GM18508 (cell line): ENCODE measurements at regions not wholly inside any gene's neighbourhood (a gene's known extent, or its start where the extent isn't known, plus 50 kb on each side); places are given as distances from the start of the nearest gene placed in this dataset.
"Not testable (repeated sequence)": the region's sequence is repeated elsewhere in the genome, so short reads cannot be mapped to it uniquely, and the experiment has no call there.

Source experiments
- ATAC-seq: cut with Tn5 transposase; IDR thresholded peaks from one replicate; pipeline ENCODE4 v1.9.1; 2021; ENCODE audit warnings: moderate number of reproducible peaks; ENCODE audit not compliant: insufficient read depth, unreplicated experiment

DNA sequence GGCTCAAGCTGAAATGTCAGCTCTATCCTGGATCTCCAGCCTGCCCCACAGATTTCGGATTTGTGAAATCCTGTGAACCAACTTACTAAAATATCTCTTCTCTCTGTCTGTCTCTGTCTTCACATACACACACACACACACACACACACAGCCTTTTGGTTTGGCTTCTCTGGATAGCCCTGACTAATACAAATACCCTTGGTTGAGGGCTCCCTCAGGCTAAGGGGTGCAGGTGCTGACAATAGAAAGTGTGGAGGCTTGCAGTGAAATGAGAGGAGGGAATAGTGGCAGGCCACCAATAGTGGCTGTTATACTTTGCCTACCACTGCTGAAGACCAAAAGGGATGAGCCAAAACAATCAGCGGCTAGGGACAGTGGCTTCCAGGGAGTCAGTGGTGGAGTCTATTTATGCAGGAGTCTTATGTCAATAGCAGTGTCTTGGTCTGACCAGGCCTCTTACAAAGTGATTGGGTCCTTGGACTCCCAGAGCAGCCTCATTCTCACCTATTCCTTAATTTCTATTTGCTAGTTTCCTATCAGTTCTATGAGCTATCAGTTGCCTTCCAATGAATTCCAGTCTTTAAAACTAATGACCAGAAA lies 93.2 kb upstream of the GAS1 start:
- ATAC-seq, result no peak

DNA sequence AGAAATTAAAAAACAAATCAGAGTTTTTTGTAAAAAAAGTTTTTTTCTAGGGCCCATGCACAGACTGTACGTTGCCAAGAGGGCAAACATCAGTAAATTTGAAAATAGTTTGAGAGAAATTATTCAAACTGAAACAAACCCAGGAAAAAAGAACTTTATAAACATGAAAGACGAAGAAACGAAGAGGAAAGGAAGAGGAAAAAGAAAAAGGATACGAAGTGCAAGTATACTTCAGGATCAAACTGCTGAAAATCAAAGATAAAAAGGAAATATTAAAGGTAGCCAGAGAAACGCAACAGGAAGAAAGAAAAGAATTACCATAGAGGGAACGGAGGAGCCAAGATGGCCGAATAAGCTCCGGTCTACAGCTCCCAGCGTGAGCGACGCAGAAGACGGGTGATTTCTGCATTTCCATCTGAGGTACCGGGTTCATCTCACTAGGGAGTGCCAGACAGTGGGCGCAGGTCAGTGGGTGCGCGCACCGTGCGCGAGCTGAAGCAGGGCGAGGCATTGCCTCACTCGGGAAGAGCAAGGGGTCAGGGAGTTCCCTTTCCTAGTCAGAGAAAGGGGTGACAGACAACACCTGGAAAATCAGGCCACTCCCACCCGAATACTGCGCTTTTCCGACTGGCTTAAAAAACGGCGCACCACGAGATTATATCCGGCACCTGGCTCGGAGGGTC lies 94.4 kb upstream of the GAS1 start:
- ATAC-seq, result not testable (repeated sequence)

DNA sequence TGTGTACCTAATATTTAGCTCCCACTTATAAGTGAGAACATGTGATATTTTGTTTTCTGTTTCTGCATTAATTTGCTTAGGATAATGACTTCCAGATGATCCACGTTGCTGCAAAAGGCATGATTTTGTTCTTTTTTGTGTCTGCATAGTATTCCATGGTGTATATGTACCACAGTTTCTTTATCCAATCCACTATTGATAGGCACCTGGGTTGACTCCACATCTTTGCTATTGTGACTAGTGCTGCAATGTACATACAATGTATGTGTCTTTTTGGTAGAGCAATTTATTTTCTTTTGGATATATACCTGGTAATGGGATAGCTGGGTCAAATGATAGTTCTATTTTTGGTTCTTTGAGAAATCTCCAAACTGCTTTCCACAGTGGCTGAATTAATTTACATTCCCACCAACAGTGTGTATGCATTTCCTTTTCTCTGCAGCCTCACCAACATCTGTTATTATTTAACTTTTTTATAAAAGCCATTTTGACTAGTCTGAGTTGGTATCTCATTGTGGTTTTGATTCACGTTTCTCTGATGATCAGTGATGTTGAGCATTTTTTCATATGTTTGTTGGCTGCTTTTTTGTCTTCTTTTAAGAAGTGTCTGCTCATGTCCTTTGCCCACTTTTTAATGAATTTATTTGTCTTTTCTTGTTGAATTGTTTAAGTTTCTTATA lies 102.8 kb upstream of the GAS1 start:
- not testable (repeated sequence) for ATAC-seq

DNA sequence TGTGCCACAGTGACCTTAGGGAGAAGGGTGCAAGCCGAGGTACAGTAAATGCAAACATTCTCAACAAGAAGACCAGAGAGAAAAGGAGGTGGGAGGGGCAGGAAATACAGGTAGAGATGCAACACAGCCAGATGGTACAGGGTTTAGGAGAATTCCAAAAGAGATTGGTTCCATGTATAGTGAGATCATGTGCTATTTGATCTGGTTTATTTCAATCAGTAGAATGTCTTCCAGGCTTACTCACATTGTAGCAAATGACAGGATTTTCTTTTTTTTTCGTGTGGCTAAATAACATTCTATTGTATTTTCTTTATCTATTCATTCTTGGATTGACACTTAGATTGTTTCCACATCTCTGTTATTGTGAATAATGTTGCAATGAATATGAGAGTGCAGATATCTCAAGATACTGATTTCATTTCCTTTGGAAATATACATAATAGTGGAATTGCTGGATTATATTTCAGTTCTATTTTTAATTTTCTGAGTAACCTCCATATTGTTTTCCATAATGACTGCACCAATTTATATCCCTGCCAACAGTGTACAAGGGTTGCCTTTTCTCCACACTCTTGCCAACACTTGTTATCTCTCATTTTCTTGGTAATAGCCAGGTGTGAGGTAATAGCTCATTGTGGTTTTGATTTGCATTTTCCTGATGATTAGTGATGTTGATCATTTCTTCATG lies 107.8 kb upstream of the GAS1 start:
- ATAC-seq, result no peak

DNA sequence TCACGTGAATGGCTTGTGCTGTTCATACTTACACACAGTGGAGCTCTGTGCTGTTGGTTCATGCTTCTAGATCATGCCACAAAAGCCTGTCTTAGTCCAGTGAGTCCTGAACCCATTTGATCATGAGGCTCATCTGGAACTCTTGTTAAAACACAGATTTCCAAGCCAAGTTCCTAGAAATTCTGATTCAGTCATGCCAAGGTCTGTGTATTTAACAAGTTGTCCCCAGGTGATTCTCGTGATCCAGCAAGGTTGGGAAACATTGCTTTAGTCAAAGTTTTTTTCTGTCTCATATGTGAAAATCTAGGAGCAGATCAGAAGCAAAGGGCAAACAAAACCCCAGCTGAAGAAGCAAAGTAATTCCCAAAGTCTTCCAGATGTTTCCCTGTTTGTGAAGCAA lies 112.5 kb upstream of the GAS1 start:
- ATAC-seq, result no peak

DNA sequence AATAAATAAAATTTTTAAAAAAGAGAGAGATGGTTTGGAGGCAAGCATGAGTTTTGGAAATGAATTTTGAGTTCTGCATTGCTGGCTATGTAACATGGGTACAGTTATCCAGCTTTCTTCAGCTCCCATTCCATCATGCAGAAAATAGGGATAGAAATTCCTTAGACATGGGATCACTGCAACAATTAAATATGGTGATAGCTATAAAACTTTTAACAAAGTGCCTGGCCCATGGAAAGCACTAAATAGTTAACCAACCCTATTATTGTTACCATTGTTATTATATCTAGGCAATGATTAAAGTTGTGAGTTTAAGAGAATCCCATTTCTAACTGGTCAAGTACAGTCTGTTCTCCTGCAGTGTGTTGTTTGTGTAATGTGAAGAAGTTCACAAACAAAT lies 115.4 kb upstream of the GAS1 start:
- ATAC-seq, result no peak

DNA sequence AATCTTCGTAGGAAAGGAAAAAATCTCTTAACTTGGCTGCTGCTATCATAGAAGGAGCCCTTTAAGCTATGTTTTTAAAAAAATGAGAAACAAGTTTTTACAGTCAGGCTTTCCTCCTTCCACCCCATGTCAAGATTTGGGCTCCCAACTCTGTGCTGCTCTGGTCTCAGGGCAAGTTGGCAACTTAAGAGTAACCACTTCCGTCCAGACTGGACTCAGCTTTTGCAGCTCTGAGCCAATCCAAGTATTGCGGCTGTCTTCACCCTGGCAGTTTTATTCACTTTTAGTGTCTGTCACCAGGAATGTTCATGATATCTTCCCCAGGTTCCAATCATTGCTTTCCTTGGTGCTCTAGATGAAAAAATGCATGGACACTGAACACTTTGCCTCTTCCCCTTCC lies 115.9 kb upstream of the GAS1 start:
- no peak for ATAC-seq

DNA sequence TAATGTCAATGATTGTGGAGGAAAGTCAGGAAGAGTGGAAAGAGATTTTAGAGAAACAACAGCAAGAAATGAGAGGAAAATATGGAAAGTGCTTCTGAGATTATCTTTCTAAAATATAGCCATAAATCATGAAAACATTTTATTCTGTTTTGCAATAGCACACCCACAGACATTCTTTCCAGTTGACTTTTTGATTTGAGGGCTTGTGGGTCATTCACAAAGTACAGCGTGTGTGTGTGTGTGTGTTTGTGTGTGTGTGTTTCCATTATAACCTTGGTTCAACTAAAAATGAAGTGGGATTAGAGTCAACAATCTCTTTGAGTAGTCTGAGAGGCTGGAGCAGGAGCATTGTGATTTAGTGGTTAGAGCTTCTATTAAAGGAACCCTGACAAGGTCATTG lies 116.6 kb upstream of the GAS1 start:
- no peak for ATAC-seq

DNA sequence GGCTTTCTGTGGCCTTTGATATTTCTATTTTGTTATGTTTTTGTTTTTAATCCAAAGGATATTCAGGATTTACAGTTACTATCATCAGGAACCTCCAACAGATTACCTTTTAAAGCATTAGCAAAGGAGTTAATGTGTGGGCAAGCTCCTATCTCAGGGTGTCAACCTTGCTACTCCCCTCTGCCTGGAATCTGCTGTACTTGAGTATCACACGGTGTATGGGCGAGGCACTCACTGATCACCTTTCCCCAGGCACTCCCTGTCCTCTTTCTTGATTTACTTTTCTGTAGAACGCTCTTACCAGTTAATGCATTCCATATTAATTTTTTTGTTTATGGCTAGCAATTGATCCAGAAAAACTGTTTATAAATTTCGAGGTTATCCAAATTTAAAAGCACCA lies 117.0 kb upstream of the GAS1 start:
- no peak for ATAC-seq

DNA sequence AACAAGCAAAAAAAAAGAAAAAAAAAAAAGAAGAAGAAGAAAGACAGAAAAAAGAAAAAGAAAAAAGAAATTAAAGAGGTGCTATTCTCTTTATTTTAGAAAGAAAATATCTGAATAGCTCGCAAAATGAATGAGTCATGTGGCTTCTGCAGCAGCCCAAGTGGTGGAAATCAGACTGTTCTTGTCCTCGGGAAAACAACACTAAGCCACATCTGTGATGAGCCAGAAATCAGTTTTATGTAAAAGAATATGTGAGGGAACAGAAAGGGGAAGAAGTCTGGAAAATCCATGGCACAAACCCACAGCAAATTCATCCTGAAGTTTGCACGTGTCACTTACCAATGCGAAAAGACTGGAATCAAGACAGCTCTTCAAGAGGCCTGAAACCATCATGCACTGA lies 118.7 kb upstream of the GAS1 start:
- no peak for ATAC-seq

DNA sequence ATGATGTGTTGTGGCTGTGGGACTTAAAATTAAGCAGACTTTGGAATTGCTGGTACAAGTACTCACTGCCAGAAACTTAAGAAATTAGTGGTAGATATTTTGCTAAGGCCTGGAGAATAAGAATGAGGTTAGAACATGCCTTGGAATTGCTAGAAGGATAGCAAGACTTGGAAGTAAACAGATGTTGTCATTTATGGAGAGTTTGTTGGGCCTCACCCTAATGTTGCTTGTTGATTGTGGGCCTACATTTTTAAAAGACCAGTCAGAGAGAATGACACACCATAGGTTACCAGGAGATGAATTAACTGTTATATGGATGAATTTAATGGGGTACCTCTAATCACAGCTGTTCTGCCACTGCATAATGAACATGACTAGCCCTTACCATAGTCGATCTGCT lies 120.1 kb upstream of the GAS1 start:
- no peak for ATAC-seq

DNA sequence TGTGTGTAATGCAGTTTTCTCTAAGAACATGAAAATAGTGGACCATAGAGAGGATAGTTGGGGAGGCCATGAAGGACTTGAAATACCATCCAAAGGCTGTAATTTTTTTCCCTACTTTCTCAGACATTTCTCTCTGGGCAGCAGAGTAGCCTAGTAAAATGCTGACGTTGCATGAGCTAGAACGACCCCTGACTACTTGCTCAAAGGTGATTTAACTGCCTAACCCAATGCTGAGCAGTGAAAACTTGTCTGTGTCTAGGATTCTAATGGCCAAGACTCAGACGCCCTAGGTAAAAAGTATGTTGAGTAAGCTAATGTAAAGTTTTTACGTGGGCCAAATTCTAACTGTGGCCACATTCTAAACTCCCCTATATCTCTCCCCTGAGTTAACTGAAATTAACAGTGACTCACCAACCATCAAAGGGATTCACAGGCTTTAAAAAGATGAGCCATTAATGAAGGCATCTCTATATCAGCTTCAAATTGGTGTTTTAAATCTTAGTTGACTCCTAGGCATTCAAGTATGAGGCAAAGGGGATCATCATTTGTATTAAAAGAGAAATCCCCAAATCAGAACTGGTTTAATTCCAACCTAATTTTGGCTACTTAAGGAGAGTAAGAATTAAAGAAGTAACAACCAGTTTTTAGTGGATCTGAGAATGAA lies 121.0 kb upstream of the GAS1 start:
- ATAC-seq, result no peak

DNA sequence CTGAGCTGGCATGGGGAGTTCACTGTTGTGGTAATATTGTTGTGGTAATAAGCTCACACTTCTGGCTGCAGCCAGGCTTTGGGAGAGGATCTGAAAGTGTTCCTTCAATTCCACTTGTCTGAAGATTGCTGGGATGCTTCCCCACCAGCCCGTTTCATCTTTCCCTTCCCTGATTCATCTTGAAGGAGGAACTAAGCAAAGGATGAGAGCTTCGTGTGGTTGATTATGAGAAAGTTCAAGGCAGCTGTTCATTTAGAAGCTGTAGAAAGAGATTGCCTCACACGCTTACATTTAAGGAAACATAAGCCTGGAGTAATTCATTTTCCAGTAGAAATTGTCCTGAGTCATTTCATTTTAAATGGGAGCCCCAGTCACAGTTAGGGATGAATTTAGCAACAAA lies 122.4 kb upstream of the GAS1 start:
- ATAC-seq, result no peak

DNA sequence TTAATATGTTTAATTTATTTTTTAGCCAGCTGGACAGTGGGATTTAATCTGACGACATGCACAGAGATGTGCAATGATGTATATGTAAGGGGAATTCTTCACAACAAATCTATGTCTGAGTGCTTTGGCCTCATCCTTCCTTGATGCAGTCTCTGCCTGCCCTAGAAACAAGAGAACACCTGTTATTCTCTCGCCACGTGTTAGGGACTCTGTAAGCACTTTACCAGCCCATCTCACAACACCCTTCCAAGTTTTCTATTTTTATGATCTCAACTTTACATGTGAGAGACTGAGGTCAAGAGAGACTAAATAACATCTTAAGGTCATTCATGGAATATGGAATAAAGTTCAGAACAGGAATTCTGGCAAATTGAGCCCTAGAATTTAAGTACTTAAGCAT lies 123.0 kb upstream of the GAS1 start:
- ATAC-seq, result no peak

DNA sequence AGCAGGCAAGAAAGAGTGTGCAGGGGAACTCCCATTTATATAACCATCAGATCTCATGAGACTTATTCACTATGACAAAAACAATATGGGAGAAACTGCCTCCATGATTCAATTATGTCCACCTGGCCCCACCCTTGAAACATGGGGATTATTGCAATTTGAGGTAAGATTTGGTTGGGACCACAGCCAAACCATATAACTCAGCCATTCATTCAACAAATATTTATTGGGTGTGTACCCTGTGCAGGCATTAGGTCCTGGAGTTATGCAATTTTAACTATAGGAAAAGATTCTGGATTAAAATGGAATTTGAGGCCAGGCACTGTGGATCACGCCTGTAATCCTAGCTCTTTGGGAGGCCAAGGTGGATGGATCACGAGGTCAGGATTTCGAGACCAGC lies 124.2 kb upstream of the GAS1 start:
- no peak for ATAC-seq

DNA sequence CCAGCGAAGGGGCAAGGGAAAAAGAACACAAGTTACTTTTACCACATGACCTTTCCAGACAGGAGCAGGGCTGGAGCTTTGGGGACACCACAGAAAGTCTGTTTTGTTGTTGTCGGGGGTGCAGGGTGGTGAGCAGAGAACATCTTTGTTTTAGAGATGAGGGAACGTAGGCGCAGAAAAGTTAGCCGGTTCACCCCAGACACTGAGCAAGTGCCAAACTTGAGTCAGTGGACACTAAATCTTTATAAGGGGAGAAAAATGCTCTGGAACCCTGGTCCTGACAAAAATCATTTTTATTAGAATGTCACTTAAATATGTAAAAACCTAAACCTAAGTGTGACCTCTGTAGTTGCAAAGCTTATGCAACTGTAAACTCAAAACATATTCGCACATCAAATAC lies 126.4 kb upstream of the GAS1 start:
- ATAC-seq, result no peak

DNA sequence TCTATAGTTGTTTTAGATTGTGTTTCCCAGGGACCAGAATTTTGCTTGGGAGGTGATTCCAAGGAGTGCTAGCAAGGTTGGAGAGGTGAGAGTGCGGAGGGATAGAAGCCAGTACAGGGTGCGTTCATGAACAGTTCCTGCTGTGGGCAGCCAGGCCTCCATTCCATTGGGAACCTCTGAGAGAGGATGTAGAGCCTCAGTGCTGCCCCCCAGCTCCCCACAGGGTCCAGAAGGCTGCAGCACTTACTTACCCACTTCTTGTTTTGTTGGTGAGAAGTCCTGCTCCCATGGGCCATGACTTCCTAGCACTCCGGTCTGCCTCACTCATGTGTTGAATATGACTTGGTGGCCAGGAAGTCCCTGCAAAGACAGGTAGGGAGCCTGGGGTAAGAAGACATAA lies 128.2 kb upstream of the GAS1 start:
- ATAC-seq, result no peak

DNA sequence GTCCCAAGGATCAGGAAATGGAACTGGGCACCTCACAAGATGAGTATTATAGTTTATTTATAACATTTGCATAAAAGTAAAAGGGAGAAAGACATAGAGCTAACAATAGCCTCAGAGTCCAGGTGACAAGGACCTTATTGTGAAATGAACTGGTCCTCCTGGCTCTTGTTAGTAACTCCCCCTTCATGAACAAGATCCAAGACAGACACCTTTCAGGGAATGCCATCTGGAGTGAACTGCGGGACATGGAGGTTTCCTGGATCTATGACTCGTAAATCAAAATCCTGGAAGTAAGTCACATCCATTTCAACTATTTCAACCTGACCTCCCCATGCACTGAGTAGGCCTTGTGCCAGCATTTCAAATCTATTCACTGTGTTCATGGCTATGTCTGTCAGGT lies 129.5 kb upstream of the GAS1 start:
- ATAC-seq, result no peak

DNA sequence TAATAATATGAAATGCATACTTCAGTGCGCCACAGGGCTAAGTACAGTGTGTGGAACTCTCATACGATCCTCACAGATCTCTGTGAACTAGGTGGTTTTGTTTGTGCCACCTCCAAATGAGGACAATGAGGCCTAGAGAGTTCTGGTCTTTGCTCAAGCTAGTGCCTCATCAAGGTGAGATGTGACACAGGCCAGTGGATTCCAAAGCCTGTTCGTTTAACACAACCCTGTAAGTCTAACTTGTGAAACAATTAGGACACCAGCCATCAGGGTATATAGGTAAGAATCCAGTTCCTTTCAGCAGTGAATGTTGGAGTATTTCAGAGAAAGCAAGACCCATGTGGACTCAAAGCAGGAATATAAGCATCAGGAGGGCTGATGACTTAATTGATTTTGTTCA lies 130.7 kb upstream of the GAS1 start:
- ATAC-seq, result no peak

DNA sequence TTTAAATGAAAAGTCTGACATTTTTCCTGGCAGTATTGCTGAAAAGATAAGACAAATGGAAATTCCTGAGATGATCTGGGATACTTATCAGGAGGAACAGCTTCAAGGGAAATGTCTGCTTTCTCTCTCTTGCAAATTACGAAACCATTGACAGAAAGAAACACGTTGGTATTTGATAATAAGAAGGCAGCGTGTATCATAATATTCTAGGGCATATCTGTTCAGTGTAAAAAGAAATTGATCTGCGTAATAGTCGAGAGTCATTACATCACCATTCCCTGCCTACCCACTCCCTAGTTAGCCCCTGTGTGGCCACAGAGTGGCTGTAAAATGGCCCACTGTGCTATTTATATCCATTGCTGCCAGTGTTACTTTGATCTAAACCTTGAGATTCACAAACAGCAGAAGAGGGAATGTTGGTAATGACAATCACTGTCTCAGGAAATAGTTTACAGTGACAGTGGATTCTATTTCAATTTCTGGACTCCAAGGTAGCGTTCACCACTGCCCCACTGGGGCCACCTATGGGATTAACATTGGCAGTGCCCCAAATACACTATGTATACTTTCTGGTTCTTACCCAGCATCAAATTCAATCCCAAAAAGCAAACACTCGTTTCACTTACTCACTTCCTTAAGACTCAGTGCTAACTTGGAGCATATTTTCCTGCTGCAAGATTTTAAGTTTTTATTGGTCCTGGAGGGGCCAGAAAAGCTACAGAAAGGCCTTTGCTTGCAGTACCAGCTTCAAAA lies 133.4 kb upstream of the GAS1 start:
- ATAC-seq, result no peak
